Hepatic stellate cell (primary cell): ENCODE measurements at regions not wholly inside any gene's neighbourhood (a gene's known extent, or its start where the extent isn't known, plus 50 kb on each side); places are given as distances from the start of the nearest gene placed in this dataset.

Experiments
- DNase-seq: peaks from one replicate; pipeline ENCODE4 v3.0.0; 2011; ENCODE audit warnings: low spot score

DNA sequence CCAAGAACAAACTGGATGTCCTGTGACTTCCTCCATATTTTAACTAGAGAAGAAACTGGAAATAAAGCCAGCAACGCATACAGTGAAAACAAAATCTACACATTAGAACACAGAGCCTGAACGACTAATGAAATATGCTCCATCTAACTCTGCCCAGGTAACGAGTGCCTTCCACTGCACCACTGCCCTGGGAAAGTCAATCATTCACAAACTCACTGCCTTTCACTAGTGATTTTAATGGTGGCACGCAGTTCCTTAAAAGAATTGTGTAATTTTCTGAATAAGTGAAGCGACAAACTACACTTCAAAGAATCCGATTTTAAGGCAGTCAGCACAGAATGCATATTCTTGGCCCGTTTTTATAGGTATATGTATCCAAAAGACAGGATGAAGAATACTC lies 416.0 kb downstream of the SHQ1 start:
- DNase-seq: no peak

DNA sequence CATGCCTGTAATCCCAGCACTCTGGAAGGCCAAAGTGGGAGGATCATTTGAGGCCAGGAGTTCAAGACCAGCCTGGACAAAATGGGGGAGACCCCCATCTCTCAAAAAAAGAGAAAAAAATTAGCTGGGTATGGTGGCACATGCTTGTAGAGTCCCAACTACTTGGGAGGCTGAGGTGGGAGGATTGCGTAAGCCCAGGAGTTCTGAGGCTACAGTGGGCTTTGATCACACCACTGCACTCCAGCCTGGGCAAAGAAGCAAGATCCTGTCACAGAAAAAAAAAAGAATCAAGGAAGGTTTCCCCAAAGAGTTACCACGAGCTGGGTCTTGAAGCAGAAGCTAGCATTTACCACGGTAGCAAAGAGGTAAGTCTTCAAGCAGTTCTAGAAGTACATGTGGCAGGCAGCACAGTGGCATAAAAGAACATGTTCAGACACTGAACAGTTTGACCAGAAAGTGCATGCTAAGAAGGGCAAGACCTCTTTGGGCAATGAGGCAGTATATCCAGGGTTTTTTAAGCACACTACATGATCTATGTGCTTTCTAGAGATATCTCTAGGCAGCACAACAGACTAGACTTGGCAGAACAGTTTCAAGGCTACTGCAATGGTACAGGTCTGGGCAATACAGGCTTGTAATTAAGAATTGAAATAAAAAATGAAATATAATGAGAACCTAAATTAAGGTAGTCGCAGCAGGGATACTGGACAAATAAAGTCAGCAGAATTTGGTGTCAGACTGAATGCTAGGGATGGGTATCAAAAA lies 418.5 kb downstream of the SHQ1 start:
- no peak for DNase-seq

DNA sequence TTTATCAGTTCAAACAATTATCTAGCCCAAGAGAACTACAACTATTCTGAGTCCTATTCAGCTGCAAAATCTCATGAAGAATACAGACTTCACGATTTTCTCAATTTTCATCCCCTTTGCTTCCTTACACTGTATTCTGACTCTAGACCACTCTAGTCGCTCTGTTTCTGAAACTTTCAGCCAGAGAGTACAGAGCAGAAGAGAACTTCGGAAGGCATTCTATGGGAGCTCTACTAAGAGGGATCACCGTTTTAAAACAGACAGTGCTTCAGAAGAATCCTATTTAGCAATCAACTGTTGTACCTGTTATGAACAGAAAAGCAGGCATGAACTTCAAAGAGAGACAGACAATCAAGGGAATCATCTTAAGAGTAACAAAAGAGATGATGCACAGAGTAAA lies 419.4 kb downstream of the SHQ1 start:
- DNase-seq: no peak

DNA sequence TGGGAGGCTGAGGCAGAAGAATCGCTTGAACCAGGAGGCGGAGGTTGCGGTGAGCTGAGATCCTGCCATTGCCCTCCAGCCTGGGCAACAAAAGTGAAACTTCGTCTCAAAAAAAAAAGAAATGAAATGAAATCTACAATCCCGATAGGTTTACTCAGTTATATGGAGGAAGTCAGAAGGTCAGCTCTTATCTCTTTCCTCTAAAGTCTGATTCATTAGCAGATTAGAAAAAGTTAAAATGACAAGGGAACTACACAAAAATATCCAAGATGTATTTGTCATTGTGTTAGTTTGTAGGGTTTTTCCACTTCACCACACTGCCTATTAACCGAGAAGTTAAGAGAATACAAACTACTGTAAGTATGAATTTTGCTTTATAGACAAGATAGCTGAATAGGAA lies 420.6 kb downstream of the SHQ1 start:
- DNase-seq: no peak

DNA sequence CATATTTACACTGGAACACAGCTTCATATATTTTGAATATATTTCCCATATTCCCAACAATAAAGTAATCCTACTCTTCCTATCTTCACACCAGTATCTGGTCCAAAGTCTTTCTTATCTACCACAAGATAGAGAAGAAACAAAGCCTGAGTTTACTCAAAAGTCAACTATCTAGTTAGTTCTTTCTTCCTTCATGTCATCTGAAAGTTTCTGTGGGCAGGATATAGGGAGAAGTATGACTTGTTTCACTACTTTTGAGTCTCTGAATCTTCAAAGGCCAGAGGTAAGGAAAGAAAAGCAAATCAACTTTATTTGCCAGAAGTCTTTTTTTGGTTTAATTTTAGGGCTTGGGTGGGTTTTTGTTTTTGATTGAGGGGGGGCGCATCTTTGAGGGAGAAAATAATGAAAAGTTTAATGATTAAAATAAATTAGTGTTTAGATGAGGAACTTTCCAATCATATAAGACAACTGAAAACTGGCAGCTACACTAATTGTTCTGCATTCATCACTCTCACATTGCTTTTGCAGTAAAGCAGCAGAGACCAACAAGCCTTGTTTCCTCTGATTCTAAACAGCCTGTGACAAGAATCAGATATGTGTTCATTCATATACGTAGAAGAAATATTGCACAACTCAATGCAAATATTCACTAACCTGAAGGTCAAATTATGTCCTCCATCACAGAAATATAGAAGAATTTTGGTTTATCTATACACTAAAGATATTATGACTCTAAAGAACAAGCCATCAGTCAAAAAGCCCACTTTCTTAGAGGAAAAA lies 421.4 kb downstream of the SHQ1 start:
- DNase-seq: no peak

DNA sequence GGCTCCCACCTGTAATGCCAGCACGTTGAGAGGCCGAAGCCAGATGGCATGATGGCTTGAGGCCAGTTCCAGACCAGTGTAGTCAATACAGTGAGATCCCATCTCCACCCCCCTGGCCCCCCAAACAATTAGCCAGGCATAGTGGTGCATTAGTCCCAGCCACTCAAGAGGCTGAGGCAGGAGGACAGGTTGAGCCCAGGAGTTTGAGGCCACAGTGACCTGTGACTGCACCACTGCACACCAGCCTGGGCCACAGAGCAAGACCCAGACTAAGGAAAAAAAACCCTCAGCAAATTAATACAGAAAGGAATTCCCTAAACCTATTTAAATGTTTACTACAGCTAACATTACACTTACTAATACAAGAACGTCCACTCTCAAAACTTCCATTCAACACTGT lies 424.6 kb downstream of the SHQ1 start:
- no peak for DNase-seq

DNA sequence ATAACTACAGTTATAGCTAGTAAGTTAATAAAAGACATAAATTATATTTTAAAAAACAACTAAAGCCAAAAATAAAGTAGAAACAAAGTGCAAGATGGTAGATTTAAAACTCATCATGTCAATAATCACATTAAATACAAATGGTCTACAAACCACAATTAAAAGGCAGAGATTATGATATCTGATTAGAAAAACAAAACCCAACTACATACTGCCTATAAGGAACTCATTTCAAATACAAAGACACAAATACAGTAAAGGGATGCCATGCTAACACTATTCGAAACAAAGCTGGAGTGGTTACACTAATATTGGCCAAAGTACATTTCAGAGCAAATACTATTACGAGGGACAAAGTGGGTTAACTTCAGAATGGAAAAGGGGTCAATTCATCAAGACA lies 426.5 kb downstream of the SHQ1 start:
- no peak for DNase-seq

DNA sequence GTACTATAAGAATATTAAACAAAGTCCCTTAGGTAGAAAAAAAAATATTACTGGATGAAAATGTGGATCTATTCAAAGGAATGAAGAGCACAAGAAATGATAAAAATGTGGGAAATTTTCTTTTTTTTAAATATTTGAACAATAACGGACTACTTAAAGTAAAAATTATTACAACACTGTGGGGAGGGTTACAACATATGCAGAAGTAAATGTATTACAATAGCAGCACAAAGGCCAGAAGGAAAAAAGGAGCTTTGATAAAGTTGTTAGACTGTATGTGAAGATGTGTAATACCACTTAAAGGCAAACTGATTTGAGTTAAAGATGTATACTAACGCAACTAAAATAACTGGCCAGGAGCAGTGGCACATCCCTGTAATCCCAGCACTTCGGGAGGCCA lies 427.1 kb downstream of the SHQ1 start:
- no peak for DNase-seq

DNA sequence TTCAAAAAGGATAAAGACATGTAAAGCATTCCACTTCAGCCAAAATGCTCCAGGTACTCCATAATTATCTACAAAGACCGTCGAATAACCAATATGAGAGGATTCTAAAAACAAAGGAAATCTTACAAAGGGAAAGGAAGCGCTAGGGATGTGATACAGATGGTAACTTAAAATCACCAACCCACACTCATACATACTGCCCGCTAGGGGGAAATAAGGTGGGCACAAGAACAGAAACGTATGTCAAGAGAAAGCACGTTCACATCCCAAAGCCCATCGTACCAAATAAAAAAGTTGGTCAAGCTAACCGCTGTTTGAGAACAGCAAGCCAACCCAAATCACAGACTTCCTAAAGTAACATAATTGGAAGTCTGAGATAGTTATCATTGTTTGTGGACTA lies 429.4 kb downstream of the SHQ1 start:
- no peak for DNase-seq

DNA sequence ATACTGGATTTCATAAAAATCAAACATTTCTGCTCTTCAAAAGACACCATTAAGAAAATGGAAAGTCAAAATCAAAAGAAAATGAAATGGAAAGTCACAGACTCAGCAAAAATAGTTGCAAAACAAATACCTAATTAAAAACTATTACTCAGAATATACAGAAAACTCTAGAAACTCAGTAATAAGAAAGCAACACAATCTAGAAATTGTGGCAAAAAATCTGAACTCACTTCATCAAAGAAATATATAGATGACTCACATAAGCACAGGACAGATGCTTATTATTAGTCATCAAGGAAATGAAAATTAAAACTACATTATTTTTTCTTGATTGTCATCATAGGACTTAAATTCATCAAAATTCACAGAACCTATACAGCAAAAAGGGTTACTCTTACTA lies 430.0 kb downstream of the SHQ1 start:
- DNase-seq: no peak

DNA sequence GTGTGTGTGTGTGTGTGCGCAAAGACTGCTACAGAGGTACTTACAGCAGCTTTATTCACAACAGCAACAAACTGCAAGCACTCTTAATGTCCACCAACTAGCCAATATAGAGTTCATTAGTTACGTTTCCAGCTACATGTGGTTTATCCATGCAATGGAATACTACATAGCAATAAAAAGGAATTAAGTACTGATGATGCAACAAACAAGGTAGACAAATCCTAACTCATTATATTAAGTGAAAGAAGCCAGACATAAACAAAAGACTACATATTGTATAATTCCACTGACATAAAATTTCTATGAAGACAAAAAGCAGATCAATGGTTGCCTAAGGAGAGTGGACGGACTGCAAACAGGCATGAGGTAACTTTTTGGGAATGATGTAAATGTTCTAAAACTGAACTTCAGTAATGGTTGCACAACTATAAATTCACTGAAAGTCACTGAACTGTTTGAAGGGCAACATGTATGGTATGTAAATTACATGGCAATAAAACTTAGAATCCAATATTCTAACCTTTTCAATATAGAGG lies 433.7 kb downstream of the SHQ1 start:
- no peak for DNase-seq

DNA sequence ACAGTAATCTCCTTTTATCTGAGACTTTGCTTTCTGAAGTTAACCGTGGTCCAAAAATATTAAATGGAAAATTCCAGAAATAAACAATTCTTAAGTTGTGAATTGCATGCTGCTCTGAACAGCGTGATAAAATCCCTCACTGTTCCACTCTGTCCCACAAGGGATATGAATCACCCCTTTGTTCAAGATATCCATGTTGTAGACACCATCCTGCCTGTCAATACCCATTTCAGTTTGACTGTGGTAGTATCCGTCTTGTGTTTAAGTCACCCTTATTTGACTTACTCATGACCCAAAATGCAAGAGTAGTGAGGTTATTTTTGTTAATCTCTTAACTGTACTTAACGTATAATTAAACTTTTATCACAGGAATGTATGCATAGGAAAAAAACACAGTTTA lies 435.0 kb downstream of the SHQ1 start:
- DNase-seq: no peak

DNA sequence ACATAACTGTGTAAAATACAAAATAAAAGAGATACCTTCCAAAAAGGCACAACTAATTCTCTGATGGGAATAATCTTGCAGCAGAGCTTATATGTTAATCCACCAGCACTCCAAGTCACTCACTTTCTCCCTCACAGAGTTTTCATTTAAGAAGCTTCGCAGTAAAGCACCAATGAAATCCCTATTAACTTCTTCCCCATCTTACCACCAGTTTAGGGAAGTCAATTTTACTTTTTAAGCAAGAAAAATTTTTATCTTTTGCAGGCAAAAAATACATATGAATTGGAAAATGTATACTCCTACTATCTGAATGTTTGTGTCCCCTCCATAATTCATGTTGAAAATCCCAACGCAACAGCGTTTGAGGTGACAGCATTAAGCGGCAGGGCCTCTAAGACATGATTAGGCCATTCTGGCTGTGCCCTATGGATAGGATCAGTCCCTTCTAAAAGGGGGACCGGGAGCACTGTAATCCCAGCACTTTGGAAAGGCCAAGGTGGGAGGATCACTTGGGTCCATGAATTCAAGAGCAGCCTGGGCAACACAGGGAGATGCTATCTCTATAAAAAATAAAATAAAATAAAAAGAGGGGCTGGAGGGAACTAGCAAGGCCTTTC lies 435.8 kb downstream of the SHQ1 start:
- DNase-seq: no peak

DNA sequence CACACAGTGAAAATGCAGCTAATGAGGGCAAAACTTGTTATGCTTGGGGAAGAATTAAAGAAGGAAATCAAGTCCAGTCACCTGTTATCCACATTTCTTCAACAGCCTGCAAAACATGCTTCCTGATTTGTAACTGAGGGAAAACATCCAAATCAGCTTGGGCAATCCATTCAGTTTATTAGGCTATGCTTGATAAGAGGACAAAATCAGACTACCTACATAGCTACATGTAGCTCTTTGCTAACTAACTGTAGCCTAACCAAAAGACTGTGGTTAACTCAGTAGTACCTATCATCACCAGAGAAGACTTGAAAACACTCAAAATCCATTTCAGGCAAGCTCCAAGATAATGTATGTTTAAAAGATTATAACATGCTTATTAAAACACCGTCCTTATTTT lies 436.4 kb downstream of the SHQ1 start:
- no peak for DNase-seq

DNA sequence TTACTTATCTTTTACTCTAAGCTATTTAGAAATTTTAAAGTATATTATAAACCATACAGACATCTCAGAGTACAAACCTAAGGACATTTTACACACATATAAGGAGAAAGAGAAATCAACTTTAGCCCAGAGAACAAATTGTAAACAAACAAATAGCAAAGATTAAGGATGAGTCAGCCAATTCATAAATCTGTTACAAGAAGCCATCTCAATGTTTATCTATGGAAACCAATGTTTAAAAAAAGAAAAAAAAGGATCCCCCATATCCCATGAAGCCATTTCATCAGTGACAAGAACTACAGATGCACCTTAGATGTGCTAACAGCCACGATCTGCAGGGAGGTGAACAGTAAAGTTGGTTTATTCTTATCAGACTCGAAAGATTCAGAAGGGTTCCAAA lies 437.1 kb downstream of the SHQ1 start:
- DNase-seq: no peak

DNA sequence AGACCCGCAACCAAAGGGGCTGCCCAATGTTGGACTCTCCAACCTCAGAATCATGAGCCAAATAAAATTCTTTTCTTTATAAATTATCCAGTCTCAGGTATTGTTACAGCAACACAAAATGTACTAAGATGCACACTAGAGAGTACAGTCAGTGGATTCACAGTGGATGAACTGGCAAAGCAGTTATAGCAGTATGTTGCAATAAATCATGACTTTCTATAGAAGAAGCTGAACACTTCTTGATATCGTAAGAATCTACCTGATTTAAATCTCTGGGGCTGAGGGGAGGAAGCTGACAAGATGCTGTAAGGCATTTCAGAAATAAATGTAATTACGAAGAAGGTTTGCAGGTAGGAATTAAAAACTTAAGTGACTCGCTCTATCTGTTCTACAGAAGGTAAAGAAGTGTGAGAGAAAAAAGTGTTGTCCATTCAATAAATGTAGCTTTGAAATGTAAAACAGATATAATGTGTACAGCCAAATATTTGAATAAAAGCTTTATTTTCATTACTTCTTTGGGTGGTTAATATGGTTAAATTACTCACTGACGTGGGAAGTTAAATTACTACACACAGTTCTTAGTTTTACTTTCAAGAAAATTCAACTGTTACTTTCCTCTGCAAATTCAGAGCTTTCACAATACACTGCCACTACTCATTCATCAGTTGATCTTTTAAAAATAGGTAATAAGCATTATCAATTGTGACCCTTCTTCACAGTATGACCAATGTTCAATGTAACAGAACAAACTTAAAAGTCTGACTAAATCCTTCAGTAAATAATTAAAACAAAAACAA lies 439.1 kb downstream of the SHQ1 start:
- no peak for DNase-seq

DNA sequence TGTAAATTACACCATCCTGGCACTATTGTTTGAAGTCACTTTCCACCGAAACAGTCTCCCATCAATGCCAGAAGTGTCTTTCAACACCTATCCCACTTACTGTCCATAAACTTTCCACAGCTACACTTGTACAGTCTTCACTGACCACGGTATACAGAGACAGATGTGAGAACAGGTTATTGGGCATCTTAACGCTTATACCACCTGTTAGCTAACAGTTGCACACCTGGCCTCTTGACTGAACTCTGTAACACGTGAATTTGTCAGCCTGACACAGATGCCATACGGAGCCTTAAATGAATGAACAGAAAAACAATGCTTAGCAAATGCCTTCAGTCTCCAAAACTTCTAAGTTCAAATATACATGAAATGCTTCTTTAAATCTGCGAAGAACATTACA lies 440.5 kb downstream of the SHQ1 start:
- no peak for DNase-seq

DNA sequence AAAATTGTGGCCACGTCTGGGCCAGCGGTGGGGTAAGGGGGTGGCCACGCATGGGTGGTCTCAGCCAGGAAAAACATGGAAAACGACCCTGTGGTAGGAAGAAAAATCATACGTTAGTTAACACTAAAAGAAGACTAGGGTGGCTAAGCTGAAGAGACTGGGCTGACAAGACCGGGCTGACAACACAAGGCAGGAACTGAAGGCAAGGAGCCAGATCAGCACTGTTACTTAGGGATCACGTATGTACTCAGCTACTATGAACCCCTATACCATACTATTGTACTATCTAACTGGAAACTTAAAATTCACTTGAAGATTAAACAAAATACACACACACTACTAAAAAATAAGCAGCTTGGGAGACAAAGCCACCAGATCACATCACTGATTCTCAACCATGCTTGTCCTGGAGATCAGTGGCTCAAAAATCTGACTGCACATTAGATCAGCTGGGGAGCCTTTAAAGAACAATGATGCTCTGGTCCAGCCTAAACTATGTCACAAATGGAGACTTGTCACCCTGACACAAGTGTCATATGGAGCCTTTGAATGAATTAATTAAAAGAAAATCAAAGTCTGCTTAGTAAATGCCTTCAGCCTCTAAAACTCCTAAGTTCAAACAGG lies 442.2 kb downstream of the SHQ1 start:
- DNase-seq: no peak

DNA sequence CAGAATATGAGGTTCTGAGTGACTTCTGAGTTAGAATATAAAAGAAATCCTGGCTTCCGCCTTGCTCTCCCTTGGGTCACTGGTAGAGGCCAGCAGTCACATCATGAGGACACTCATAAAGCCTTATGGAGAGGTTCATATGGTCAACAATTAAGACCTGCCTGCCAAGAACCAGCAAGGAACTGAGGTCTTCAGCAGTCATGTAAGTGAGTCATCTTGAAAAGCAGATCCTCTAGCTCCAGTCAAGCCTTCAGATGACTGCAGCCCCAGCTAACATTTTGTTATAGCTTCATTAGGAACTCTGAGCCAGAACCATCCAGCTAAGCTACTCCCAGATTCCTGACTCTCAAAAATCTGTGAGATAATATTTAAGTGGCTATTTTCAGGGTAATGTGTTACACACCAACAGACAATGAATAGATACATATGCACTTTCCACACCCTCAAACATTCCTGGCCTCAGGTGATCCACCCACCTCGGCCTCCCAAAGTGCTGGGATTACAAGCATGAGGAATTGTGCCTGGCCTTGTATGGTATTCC lies 447.2 kb downstream of the SHQ1 start:
- no peak for DNase-seq

DNA sequence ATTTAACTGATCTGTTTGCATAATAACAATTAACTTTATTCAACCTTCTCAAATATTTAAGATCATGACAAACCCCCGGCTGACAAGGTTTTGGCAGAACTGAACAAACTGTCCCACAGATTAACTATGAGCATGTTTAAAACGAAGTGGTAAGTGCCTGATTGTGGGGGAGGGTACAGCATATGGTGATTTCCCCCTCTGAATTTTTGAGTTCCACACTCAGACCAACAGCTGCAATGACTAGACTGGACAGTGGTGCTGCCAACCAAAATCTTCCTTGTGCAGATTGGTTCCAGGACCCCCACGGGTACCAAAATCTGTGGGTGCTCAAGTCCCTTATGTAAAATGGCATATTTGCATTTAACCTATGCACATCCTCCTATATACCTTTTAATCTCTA lies 449.5 kb downstream of the SHQ1 start:
- no peak for DNase-seq

DNA sequence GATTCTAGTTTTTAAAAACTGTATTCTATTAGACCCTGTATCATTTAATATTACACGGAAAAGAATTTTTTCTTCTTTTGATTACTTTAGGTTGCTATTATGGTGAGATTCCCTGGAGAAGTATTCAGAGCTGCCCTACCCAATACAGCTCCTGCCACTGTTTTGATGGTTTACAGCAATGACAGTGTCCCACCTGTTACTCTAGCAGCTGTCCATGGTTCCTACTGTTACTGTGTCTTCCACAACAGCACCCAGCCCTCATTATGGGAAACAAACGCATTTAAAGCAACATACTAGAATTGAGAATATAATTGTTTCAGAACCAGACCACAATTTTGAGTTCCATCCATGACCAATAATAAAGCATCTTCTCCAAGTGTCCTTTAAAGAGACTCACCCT lies 450.7 kb downstream of the SHQ1 start:
- DNase-seq: no peak

DNA sequence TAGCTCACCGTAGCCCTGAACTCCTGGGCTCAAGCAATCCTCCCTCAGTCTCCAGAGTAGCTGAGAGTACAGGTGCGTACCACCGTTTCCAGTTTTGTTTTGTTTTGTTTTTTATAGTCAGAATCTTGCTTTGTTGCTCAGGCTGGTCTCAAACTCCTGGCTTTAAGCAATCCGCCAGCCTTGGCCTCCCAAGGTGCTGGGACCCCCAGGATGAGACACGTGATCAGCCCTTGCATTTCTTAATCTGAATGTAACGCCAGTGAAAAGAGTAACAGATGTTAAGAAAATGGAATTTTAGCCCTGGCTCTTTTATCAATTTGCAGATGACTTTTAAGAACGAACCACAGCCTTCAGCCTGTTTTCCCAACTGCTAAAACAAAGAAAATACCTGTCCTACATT lies 451.3 kb downstream of the SHQ1 start:
- no peak for DNase-seq
